ENCODE measurements at regions not wholly inside any gene's neighbourhood (a gene's known extent, or its start where the extent isn't known, plus 50 kb on each side); places are given as distances from the start of the nearest gene placed in this dataset.

DNA sequence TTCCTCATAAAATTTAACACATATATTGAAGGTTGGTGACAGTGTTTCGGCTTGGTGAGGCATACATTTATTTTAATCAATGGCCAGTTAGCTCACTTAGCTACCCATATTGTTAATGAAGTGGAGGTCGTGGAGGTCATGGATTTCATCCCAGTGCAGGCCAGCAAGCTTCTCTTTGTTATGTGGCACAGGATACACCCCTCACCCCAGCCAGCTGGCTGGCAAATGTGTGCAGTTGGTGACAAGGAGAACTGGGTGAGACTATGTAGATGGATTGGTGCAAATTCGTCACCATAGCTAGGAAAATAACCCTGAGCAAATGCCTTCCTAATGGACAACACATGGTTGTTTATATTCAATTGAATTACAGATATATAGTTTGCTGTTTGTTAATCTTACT lies 50.5 kb upstream of the FOXP2 start:
- intact Hi-C loops (cut with micrococcal nuclease): no loop called here
- WGBS (ENCODE audit: insufficient coverage): no CpG with 5 or more reads among the region's 3 CpGs
- peaks cover 0 to 3% of the 10 kb centered on the region in 2 donors for H3K9me3 ChIP-seq (replicated peaks in 1 of 2; ENCODE audit: control insufficient read depth in 1 of 2, insufficient read depth in 1 of 2, low read length in 2 of 2)
- no peak overlapping the region for H3K4me2 ChIP-seq (replicated peaks; ENCODE audit: extremely low read depth, low read length, poor library complexity, severe bottlenecking)
- H3K27ac ChIP-seq (ENCODE audit: low read depth in 1 of 2, low read length in 2 of 2): no peak overlapping the region
- H3K4me1 ChIP-seq (ENCODE audit: control insufficient read depth in 1 of 2, insufficient read depth in 2 of 2, low read length in 2 of 2): no peaks in the 10 kb centered on the region
- TF ChIP-seq, protein P1, sequence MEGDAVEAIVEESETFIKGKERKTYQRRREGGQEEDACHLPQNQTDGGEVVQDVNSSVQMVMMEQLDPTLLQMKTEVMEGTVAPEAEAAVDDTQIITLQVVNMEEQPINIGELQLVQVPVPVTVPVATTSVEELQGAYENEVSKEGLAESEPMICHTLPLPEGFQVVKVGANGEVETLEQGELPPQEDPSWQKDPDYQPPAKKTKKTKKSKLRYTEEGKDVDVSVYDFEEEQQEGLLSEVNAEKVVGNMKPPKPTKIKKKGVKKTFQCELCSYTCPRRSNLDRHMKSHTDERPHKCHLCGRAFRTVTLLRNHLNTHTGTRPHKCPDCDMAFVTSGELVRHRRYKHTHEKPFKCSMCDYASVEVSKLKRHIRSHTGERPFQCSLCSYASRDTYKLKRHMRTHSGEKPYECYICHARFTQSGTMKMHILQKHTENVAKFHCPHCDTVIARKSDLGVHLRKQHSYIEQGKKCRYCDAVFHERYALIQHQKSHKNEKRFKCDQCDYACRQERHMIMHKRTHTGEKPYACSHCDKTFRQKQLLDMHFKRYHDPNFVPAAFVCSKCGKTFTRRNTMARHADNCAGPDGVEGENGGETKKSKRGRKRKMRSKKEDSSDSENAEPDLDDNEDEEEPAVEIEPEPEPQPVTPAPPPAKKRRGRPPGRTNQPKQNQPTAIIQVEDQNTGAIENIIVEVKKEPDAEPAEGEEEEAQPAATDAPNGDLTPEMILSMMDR (IDR thresholded peaks at IDR 0.05): no peak
- H3K27me3 ChIP-seq (ENCODE audit: control insufficient read depth in 2 of 2, insufficient read depth in 2 of 2, low read length in 2 of 2): no peaks in the 10 kb centered on the region
- H3K36me3 ChIP-seq (replicated peaks in 1 of 2; ENCODE audit: control insufficient read depth in 1 of 2, insufficient read depth in 2 of 2, low read length in 2 of 2): no peaks in the 10 kb centered on the region
- Mint-ChIP-seq H3K36me3 (no peaks in the 10 kb centered on the region), H3K4me3 (no peak overlapping the region), H3K27ac (no peak overlapping the region), H3K27me3 (ENCODE audit: low read depth in 3 of 3) (peaks cover 0 to 2% (median 1%) of the 10 kb centered on the region in 3 donors), H3K4me1 (no peaks in the 10 kb centered on the region), H3K9me3 (peaks cover 0 to 1% (median 0%) of the 10 kb centered on the region in 7 donors)
- H4K20me1 ChIP-seq (ENCODE audit: insufficient read depth, low read length): no peaks in the 10 kb centered on the region
- H3K9ac ChIP-seq (ENCODE audit: insufficient read depth, low read length, poor library complexity, severe bottlenecking): no peak overlapping the region
- no peak overlapping the region for H2AFZ ChIP-seq (ENCODE audit: insufficient read depth, low read depth, low read length, poor library complexity, severe bottlenecking)
- no peak for DNase-seq
- no peaks in the 10 kb centered on the region for H3K79me2 ChIP-seq (ENCODE audit: insufficient read depth, low read length)
- H3K4me3 ChIP-seq (replicated peaks in 1 of 3; ENCODE audit: low read depth in 2 of 3, low read length in 3 of 3): no peak overlapping the region

DNA sequence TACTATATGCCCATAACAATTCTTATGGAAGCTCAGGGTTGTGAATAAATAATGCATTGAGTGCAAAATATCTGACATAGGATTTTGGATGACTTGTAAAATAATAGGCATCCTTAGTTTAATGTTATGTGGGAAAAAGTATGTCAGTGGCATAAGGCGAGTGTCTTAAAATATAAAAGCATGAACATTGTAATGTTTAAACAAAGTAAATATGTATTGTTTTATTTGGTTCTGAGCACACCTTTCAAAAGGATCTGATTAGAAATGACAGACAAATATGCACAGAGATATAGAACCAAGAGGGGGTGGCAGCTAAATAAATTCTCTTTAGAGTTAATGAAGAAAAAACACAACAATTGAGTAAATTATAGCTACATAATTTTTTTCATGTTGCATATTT lies 51.3 kb upstream of the FOXP2 start:
- peaks cover 0 to 5% of the 10 kb centered on the region in 2 donors for H3K9me3 ChIP-seq (replicated peaks in 1 of 2; ENCODE audit: control insufficient read depth in 1 of 2, insufficient read depth in 1 of 2, low read length in 2 of 2)
- H3K27me3 ChIP-seq (ENCODE audit: control insufficient read depth in 2 of 2, insufficient read depth in 2 of 2, low read length in 2 of 2): no peaks in the 10 kb centered on the region
- H3K4me2 ChIP-seq (replicated peaks; ENCODE audit: extremely low read depth, low read length, poor library complexity, severe bottlenecking): no peak overlapping the region
- H3K27ac ChIP-seq (ENCODE audit: low read depth in 1 of 2, low read length in 2 of 2): no peak overlapping the region
- H3K4me1 ChIP-seq (ENCODE audit: control insufficient read depth in 1 of 2, insufficient read depth in 2 of 2, low read length in 2 of 2): no peaks in the 10 kb centered on the region
- Mint-ChIP-seq H3K9me3 (peaks cover 0 to 2% (median 0%) of the 10 kb centered on the region in 7 donors), H3K4me3 (no peak overlapping the region), H3K4me1 (no peaks in the 10 kb centered on the region), H3K27me3 (ENCODE audit: low read depth in 3 of 3) (peaks cover 0 to 1% (median 0%) of the 10 kb centered on the region in 3 donors), H3K36me3 (no peaks in the 10 kb centered on the region), H3K27ac (no peak overlapping the region)
- no peak overlapping the region for H2AFZ ChIP-seq (ENCODE audit: insufficient read depth, low read depth, low read length, poor library complexity, severe bottlenecking)
- intact Hi-C loops (cut with micrococcal nuclease): no loop called here
- H3K9ac ChIP-seq (ENCODE audit: insufficient read depth, low read length, poor library complexity, severe bottlenecking): no peak overlapping the region
- TF ChIP-seq, protein P1 (IDR thresholded peaks at IDR 0.05): no peak
- no CpG with 5 or more reads among the region's 1 CpG for whole genome bisulfite sequencing (ENCODE audit: insufficient coverage)
- H3K79me2 ChIP-seq (ENCODE audit: insufficient read depth, low read length): no peaks in the 10 kb centered on the region
- DNase-seq: no peak
- no peak overlapping the region for H3K4me3 ChIP-seq (replicated peaks in 1 of 3; ENCODE audit: low read depth in 2 of 3, low read length in 3 of 3)
- no peaks in the 10 kb centered on the region for H3K36me3 ChIP-seq (replicated peaks in 1 of 2; ENCODE audit: control insufficient read depth in 1 of 2, insufficient read depth in 2 of 2, low read length in 2 of 2)
- no peaks in the 10 kb centered on the region for H4K20me1 ChIP-seq (ENCODE audit: insufficient read depth, low read length)
